ENCODE measurements at regions not wholly inside any gene's neighbourhood (a gene's known extent, or its start where the extent isn't known, plus 50 kb on each side); places are given as distances from the start of the nearest gene placed in this dataset.
"Not testable (repeated sequence)": the region's sequence is repeated elsewhere in the genome, so short reads cannot be mapped to it uniquely, and the experiment has no call there.

DNA sequence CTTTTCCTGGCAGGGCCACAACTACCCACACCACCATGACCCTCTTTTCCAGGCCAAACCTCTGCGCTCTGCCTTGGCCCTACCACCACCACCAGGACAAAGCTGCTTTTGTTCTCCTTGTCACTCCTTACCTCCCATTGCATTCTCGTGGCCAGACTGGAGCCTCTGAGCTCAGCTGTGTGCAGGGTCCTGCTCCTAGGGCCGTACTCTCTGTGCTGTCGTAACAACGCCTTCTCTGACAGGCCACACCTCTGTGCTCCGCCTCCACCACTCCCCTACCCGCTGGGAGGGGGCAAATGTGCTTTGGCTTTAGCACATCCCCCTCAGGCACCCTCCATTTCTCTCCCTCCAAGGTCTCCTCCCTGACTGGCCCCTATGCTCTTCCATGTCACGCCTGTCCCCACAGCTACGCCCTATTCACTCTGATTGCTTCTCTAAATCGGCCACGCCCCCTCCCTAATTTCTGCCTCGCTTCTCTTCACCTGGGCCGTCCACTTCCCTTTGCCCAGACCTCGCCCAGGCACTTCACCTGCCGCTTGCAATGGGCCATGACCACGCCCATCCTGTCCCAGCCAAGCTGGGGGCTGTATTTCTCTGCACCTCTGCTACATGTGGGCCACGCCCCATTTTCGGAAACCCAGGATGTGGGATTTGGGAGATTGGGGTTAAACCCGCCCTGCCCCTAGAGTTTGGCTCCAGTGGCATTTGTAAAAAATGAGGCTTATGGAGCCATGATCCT is 472.3 kb downstream of the KLF12 start:
- no peak for DNase-seq

DNA sequence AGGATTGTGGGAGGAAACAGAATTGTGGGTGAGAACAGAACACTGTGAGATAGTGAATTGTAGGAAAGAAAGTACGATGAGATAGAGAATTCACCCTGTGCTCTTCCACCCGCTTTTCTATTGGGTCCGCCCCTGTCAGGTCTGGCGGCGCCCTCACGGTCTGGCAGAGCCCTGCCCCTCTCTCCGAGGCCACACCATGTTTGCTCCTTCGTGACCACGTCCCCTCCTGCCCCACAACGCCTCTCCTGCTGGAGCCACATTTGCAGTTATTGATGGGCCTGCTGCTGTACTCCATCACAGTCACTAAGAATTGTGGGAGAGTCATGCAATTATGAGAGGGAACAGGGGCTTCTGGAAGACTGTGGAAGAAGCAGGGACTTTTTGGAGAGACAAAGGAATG is 473.1 kb downstream of the KLF12 start:
- DNase-seq = no peak

DNA sequence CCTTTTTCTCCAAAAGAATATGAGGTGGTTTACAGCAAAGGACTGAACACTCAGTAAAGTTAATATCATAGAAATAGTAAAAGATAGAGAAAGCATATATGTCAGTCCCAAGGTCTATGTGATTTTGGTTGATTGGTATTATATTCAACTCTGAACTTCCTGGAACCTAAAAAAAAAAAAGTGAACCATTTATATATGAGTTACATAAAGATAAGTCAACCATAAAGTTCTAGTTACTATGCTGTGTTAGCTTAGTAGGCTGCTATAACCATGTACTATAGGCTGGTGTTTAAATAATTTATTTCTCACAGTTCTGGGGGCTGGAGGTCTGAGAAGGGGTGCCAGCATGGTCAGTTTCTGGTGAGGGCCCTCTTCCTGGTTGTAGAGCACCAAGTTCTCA is 475.6 kb downstream of the KLF12 start:
- no peak for DNase-seq

DNA sequence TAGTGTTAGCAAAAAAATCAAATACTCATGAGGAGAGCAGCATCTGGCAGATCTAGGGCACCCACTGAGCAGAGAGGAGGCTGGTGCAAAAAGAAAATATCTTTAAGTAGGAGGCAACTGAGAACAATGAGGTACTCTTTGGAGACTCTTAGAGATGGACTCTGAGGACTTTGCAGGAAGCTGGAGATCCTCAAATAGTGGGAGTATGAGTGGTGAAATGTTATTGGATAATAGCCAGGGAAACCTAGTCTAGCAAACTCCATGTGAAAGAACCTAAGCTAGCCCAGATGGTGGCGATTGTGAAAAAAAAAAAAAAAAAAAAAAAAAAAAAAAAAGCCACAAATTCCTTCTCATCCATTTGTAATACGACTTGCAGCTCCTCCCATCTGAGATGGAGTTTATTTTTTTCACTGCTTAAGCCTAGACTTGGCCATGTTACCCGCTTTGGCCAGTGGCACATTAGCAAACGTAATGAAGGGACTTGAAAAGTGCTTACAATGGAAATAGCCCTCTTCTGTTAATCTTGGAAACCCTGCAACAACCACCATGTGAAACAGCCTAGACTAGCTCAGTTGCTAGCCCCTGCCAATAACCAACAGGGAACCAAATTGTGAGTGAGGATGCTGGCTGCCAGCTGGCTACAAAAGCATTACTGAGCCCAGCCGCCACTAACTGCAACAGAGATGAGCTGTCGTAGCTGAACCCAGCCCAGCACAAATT is 476.2 kb downstream of the KLF12 start:
- DNase-seq = no peak

DNA sequence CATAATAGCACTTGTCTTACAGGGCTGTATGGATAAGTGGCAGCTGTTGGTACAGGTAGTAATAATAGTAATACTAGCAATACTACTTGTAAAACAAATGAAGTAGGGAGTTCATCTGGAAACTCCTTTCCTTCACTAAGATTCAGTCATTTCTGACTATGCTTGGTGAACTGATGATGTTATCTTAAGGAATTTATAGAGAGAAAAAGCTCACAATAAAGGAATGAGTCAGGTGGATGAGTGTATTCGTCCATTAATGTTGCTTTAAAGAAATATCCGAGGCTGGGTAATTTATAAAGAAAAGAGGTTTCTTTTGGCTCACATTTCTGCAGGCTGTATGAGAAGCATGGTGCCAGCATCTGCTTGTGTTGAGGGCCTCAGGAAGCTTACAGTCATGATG is 477.3 kb downstream of the KLF12 start:
- no peak for DNase-seq

DNA sequence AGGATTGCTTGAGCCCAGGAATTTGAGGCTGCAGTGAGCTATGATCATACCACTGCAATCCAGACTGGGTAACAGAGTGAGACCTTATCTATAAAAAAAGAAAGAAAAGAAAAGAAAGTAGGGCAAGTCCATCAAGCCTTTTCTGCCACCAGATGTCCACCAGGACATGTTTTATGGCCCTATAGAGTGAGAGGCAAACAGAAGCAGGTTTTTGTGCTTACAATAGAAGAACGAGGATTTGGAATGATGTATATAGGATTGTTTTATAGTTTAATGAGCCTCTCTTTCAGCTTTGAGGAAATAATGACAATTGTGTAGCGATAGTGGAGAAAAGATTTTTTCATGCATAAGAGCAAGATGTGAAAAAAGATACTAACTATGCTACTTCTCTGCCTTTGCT is 480.5 kb downstream of the KLF12 start:
- no peak for DNase-seq

DNA sequence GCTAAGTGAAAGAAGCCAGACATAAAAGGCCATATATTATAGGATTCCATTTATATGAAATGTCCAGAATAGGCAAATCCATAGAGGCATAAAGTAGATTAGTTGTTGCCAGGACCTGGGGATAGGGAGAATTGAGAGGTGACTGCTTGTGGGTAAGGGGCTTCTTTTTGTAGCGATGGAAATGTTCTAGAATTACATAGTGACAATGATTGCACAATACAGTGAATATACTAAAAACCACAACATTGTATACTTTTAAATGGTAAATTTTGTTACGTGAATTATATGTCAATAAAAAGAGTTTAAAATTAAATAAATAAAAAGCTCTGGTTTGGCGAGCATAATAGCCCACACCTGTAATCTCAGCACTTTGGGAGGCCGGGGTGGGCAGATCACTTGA is 486.8 kb downstream of the KLF12 start:
- no peak for DNase-seq

DNA sequence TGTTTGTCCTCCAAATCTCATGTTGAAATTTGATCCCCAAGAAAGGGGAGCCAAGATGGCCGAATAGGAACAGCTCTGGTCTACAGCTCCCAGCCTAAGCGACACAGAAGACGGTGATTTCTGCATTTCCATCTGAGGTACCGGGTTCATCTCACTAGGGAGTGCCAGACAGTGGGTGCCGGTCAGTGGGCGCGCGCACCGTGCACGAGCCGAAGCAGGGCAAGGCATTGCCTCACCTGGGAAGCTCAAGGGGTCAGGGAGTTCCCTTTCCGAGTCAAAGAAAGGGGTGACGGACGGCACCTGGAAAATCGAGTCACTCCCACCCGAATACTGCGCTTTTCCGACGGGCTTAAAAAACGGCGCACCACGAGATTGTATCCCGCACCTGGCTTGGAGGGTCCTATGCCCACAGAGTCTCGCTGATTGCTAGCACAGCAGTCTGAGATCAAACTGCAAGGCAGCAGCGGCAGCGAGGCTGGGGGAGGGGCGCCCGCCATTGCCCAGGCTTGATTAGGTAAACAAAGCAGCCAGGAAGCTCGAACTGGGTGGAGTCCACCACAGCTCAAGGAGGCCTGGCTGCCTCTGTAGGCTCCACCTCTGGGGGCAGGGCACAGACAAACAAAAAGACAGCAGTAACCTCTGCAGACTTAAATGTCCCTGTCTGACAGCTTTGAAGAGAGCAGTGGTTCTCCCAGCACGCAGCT is 493.6 kb downstream of the KLF12 start:
- not testable (repeated sequence) for DNase-seq

DNA sequence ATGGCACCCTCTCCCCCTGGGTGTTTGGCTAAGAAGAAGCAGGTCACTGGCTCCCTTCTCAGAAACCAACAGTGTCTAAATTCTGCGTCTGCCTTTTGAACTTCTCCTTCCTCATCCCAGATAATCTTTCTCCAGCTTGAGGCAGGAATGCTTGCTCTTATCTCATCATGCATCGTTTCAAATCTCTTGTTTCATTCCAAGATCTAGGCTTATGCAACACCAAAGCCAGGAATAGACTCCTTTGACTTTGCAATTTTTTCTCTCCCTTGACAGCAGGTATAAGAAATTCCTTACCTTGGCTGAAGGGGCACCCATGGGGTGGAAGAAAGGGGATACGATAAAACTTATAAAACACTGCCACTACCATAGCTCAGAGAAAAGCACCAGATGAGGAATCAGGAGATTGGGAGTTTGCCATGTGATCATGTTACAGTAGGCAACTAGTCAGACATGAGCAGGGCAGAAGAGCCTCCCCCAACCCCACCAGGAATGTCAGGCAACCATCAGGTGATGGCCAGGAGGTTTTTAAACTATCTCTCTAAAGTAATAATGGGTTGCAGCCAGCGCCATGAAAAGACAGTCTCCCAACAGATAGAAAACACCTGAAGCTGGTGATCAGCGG is 498.9 kb downstream of the KLF12 start:
- DNase-seq = no peak

DNA sequence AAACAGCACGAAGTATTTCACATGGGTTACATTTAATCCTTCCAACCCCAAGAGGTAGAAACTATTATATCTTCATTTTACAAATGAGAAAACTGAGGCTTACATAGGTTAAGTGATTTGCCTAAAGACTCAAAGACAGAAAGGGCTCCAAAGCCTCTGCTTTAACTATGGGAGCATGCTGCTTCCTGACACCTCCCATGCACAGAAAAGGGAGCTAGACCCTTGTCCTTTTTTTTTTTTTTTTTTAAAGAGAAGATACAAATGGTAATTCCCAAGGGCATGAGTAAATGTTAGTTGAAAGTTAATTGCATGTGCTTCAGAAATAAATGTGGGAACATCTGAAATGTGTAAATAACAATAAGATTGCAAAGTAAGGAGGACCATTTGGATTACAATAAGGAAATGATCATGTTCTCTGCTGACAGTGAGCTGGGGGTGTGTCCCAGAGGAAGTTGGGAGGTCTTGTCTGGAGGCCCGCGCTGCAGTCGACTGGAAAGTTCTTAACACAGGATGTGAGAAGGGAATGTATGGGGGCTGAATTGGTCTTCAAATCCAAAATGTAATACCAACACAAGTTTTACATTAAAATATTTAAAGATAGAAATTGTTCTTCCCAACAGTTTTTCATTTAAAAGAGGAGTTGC is 500.3 kb downstream of the KLF12 start:
- DNase-seq = no peak

DNA sequence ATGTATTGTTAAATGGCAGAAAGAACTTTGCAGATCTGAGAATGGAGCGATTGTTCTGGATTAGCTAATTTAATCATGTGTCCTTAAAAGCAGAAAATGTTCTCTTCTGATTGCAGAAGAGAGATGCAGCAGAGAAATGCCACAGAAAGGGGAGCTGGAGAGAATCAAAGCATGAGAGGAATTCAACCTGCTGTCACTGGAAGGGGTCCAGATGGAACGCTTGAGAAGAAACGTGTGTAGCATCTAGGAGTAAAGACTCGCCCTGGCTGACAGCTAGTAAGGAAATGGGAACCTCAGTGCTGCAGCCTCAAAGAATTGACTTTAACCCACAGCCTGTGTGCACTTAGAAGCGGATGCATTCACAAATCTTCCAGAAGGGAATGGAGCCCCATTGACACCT is 502.8 kb downstream of the KLF12 start:
- DNase-seq = no peak

DNA sequence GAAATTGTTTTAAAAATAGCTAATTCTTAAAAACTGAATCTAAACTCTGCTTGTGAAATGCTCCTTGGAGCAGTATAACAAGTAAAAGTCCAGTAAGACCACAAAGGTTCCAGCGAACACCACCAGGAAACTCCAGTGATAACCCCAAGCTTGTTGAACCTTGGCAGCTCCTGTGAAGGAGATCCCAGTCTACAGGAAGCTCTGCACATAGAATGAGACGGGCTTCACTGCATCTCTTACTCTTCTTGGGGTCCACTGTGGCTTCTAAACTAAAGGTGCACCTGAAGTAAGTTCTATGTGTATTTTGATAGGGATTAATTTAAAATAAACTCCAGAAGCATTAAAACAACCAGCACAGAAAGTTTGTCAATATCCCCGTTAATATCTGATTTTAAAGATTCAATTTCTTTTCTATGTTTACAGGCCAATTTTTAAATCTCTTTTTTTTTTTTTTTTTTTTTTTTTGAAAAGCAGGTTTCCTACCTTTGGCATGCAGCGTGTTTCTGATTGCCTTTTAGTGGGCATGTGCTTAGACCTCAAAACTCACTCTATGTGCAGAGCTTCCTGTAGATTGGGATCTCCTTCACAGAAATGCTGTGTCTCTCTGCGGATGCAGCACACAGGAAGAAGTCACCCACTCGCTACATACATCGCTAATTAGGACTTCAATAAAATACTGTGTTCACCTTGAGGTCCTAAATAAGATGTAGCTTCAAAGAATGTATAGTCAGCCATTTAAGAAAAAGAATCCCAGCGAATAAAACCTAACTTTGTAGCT is 508.5 kb downstream of the KLF12 start:
- peak in 3 of 6 experiments; percentile 66 to 70 (median 69) for DNase-seq

DNA sequence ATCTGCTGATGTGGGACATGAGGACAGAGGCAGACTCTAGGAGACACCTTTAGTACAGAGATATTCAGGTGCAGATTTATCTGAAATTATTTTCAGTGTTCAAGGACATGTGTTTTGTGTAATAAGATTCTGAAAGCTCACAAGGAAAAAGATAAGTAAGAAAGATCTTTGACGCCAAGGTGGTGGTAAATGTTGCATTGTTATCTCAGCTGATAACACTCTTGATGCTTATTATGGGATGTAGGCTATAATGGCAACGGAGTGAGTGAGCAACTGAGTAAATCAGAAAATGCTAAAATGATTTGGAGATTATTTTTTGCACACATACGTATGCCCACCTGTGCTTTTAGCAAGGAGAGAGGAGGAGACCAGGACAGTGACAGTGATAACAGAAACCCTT is 510.9 kb downstream of the KLF12 start:
- DNase-seq = no peak

DNA sequence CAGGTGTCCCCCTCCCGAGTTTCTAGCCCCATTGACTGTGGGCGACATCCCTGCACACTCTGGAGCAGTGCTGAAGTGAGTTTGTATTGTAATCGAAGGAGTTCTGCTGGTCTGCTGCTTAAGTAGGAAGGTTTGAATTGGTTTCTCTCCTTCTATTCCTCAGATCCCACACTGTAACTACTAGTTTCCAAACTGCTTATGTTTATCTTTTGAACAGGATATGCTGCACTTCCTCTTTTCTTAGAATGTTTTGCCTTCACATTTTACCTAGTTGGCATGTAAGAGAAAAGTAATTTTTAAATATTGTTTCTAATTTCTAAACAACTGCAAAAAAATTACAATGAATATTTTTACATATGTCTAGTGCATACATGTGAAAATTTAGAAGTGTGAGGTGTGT is 511.8 kb downstream of the KLF12 start:
- no peak for DNase-seq

DNA sequence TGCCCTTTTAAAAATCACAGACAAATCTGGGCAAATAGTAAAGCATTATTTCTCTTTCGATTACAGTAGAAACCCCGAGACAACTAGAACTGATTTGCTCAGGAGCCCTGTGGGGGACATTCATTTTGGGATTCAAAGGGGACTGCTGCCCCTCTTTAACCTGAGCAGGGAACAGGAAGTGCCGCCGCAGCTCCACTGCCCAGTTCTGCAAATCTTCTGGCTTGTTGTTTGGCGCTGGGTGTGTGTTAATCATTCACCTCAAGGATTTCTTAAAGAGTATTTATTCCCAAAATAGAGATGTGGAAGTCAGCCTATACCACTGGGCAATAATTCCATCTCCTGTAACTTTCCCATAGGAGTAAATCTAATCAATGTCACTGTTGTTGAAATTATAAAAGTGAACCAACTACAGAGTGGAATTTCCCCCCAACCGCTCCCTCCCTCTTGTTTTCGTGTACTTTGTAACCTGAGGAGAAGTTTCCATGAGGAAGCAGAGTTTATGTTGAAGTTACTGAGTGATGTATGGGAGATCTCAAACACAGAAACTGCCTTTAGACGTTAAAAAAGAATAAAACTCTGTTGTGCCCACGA is 515.8 kb downstream of the KLF12 start:
- no peak for DNase-seq

DNA sequence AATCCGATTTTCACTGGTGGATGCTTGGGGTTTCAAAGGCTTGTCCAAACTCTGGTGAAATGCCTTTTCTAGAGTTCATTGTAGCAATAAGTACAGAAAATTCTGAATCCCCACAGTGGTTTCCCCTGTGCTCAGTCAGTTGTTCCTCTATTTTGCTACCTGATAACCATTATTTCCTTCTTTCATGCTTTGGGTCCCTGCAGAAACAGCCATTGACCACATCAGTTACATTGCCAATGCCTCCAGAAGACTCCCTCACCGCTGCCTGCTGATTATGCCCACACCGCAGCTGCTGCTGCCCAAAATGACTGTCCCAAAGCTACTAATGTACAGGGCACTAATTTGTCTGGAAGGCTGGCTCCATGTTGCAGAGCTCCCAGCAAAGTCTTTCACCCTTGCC is 517.3 kb downstream of the KLF12 start:
- DNase-seq = no peak

DNA sequence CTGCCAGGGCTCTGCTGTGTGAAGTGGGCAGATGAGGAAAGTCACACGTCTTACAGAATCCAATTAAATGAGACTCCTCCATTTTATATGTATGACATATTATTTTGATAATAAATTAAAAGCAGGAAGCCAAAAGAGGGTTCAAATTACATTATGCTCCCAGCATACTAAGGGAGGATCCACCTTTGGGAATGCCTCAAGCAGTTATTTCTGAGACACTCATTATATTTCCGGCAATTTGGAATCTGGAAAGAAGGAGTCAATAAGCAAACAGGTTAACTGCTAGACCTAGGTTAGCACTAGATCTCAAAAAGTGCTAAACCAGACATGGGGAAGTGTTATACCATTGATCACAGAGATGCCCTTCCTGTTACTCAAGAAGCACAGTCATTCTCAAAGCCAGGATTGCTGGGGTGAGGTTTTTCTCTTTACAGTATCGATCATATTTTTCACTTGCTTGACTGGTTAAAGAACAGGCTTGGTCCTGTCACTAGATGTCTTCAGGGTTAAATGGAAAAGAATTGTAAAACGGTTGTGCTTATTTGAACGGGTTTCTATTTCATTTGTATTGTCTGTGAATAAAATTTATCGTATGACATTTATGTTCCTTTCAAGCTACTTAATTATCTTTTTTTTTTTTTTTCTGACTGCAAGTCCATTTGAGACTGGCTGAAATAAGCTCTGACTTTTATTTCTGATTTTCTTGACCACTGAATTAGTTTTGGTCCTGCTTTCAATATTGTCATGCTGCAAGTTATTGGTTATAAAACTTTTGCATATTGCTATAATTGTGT is 523.2 kb downstream of the KLF12 start:
- no peak for DNase-seq

DNA sequence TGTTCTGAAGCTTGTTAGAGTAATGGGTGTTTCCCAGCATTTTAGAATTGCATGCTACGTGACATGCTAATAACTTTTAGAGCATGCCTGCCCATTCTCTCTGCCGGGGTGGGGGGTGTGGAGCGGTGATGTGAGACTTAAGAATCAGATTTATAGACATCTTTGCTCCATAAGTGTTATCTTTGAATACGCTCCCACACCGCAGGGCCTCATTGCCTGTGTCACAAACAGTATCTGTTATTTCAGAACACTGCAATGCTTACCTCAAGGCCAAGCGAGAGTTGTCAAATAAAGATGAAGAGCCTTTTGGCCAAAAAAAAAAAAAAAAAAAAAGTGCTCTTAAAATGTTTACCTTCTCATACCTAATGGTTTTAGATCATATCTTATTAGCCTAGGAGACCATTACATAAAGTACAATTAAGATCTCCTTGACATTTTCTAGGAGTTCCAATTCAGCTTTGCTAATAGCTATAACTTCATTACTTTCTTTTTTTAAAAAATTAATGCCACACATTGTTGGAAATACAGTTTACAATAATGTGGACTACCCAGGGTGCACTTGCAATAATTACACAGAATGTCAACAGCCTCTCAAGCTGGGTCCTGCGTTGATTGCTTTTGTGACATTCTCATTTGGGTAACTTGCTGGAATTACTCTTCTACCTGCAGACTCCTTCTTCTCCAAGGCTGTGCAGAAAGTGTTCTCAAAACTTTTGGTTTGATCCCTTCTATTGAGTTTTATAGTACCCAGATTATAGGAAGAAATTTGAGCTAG is 525.3 kb downstream of the KLF12 start:
- DNase-seq = no peak

DNA sequence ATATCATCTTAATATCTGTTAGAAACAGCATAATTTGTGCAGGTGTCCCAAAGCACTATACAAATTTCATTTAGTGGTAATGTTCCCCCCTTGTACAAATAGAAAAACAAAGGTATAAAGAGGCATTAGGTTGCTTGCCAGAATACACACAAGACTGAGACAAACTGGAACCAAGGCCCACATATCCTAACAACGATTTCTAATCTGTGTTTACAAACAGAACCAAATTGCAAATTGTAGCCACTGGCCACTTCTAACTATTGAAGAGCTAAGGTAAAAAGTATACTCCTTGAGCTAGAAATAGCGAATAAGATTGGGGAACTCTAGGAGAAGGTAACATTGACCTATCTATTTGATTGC is 526.1 kb downstream of the KLF12 start:
- no peak for DNase-seq

DNA sequence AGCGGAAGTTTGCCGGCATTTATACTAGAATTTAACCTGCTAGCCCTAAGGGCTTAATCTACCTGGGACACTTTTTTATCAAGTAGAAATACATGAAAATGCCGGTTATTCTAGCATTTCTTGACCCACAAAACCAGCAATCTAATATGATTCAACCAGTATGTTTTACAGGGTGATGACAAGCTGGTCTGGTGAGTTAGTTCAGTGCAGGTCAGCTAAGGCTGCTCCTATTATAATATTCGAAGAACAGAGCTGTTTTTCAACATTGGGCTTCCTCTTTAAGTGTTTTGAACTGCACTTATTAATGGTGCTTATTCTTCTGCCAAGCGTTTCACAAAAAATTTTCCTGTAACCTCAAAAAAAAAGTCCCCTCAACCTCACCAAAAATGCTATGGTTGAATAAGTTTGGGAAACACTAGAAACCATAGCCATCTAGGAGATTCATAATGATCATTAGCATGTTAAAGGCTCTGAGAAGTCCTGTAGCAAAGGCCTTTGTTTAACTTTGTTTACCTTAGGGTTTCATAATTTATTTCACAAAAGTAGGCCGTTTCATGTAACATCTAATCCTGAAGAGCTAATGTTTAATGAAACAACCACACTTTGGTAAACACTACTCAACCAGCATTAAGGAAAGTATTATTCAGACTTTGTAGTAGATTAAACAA is 526.6 kb downstream of the KLF12 start:
- DNase-seq = no peak
